AG04450 (cell line): ENCODE measurements at regions not wholly inside any gene's neighbourhood (a gene's known extent, or its start where the extent isn't known, plus 50 kb on each side); places are given as distances from the start of the nearest gene placed in this dataset.

Experiments
- CTCF ChIA-PET: fragments of 300-600, 350-600 bp; formaldehyde crosslinking; extraction: SDS; loops from one replicate; lab custom pipeline; 2022; ENCODE audit warnings: antibody characterized with exemption, inconsistent platforms; lab: Charles Lee
- POLR2A ChIA-PET: fragments of 350-600 bp; formaldehyde crosslinking; extraction: SDS; loops from one replicate; lab custom pipeline; 2021; ENCODE audit warnings: antibody characterized with exemption, inconsistent platforms; lab: Yijun Ruan, JAX
- DNase-seq: peaks from one replicate; pipeline ENCODE4 v3.0.0-alpha.2; 2011; ENCODE audit warnings: low read depth, low spot score
- H3K27ac ChIP-seq: one replicate; pipeline ENCODE4 v1.5.1; 2012; ENCODE audit warnings: low read depth, low read length, control low read depth
- H3K27me3 ChIP-seq: one replicate; pipeline ENCODE4 v1.6.0; 2012; ENCODE audit warnings: low read length; ENCODE audit not compliant: control insufficient read depth, insufficient read depth
- H3K4me3 ChIP-seq: 2 replicates; pipeline ENCODE4 v1.5.1; 2011; ENCODE audit warnings: mild to moderate bottlenecking, low read depth, low read length, control low read depth
- H3K9me3 ChIP-seq: 2 replicates; pipeline ENCODE4 v1.5.1; 2012; ENCODE audit warnings: low read length; ENCODE audit not compliant: control insufficient read depth, insufficient read depth
- TF ChIP-seq, protein P1 (sequence below): IDR thresholded peaks from 2 replicates; pipeline ENCODE4 v1.5.1; 2011; ENCODE audit warnings: low read depth, low read length, control low read depth, inconsistent platforms

DNA sequence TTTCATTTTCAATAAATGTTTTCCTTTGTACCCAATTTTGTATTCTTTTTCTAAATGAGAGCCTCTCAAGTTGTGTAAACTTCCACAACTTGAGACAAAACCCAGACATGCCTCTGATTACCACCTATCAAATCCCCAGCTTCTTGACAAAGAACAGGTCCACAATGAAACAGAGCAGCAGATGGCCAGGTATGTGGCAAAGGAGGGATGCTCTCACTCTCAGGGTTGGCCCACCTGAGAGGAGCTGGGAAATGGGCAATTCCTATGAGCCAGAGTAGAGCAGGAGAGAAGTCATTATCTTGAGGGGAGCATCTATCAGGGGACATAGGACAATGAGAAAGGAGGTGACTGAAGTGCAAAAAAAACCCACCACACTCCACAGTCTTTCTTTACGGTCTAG is 273.5 kb upstream of the FAM241A start:
- Histone ChIP-seq H3K27ac (no peak overlapping the region), H3K27me3 (no peaks in the 10 kb centered on the region), H3K4me3 (no peak overlapping the region), H3K9me3 (no peaks in the 10 kb centered on the region)
- TF ChIP-seq, protein P1, sequence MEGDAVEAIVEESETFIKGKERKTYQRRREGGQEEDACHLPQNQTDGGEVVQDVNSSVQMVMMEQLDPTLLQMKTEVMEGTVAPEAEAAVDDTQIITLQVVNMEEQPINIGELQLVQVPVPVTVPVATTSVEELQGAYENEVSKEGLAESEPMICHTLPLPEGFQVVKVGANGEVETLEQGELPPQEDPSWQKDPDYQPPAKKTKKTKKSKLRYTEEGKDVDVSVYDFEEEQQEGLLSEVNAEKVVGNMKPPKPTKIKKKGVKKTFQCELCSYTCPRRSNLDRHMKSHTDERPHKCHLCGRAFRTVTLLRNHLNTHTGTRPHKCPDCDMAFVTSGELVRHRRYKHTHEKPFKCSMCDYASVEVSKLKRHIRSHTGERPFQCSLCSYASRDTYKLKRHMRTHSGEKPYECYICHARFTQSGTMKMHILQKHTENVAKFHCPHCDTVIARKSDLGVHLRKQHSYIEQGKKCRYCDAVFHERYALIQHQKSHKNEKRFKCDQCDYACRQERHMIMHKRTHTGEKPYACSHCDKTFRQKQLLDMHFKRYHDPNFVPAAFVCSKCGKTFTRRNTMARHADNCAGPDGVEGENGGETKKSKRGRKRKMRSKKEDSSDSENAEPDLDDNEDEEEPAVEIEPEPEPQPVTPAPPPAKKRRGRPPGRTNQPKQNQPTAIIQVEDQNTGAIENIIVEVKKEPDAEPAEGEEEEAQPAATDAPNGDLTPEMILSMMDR, result no peak
- ChIA-PET CTCF (interaction anchor here (1.0 kb wide), 1 partner anchor 17 kb away, joined by 7 read pairs; no protein-coding TSS in a partner anchor), POLR2A (no interaction called here)
- DNase-seq, result no peak

GRCh38 chr4:111873801-111874200 is 271.5 kb upstream of the FAM241A start:
- no peak overlapping the region for H3K27ac ChIP-seq
- TF ChIP-seq, protein P1, result no peak
- DNase-seq, result no peak
- POLR2A ChIA-PET, result no interaction called here
- CTCF ChIA-PET, result interaction anchor here (1.4 kb wide), 1 partner anchor 20 kb away, joined by 4 read pairs; no protein-coding TSS in a partner anchor
- H3K27me3 ChIP-seq, result no peaks in the 10 kb centered on the region
- no peak overlapping the region for H3K4me3 ChIP-seq
- H3K9me3 ChIP-seq, result no peaks in the 10 kb centered on the region

DNA sequence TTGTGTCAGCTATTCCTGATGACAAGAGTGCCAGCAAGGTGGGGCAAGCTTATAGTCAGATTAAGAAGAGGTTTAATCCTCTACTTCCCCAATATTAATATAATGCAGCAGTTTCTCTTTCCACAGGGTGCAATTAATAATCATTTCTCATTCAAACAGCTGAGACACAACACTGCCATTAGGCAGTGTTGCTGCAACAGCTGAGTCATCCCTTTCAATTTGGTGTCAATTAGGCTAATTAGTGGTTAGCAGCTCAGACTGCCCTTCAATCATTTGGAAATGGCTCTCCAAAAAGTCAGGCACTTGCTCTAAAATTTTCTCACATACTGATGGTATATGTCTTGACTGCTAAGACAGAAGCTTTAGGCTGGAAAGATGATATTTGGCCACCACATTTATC is 265.7 kb upstream of the FAM241A start:
- Histone ChIP-seq H3K4me3 (no peak overlapping the region), H3K9me3 (no peaks in the 10 kb centered on the region), H3K27me3 (no peaks in the 10 kb centered on the region), H3K27ac (no peak overlapping the region)
- ChIA-PET CTCF (no interaction called here), POLR2A (no interaction called here)
- TF ChIP-seq, protein P1, result no peak
- DNase-seq, result no peak

DNA sequence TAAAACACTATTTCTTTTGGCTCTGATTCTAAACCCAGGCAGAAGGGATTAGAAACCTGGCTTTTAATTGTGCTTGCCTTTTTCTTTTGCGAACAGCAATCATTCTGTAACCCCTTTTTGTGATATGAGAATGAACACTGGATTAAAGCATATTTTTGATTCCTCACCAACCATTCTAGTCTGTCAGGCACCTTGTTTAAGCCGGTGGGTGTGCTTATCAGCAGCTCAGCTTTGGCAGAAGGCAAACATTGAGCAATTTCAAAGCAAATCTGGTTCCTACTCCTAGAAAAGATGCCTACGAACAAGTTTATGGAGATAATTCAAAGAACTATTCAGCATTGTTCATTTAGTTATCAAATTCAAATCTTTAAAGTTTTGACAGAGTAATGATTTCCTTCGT is 265.1 kb upstream of the FAM241A start:
- Histone ChIP-seq H3K9me3 (no peaks in the 10 kb centered on the region), H3K27me3 (no peaks in the 10 kb centered on the region), H3K27ac (no peak overlapping the region), H3K4me3 (no peak overlapping the region)
- CTCF ChIA-PET, result no interaction called here
- POLR2A ChIA-PET, result no interaction called here
- no peak for DNase-seq
- TF ChIP-seq, protein P1, result no peak

GRCh38 chr4:111883557-111883999 is 261.7 kb upstream of the FAM241A start:
- CTCF ChIA-PET, result interaction anchor here (1.0 kb wide), 1 partner anchor 29 kb away, joined by 5 read pairs; no protein-coding TSS in a partner anchor
- TF ChIP-seq, protein P1, result no peak
- H3K27ac ChIP-seq, result no peak overlapping the region
- H3K27me3 ChIP-seq, result no peaks in the 10 kb centered on the region
- DNase-seq, result no peak
- no peaks in the 10 kb centered on the region for H3K9me3 ChIP-seq
- POLR2A ChIA-PET, result no interaction called here
- H3K4me3 ChIP-seq, result no peak overlapping the region
